ENCODE measurements at regions not wholly inside any gene's neighbourhood (a gene's known extent, or its start where the extent isn't known, plus 50 kb on each side); places are given as distances from the start of the nearest gene placed in this dataset.
"Not testable (repeated sequence)": the region's sequence is repeated elsewhere in the genome, so short reads cannot be mapped to it uniquely, and the experiment has no call there.

DNA sequence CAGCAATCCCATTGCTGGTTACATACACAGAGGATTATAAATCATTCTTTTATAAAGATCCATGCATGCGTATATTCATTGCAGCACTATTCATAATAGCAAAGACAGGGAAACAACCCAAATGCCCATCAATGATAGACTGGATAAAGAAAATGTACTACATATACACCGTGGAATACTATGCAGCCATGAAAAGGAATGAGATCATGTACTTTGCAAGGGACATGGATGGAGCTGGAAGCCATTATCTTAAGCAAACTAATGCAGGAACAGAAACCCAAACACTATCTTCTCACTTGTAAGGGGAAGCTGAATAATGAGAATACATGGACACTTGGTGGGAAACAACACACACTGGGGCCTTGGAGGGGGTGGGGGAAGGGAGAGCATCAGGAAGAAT, 529.7 kb downstream of the TBC1D32 start:
- no peak for DNase-seq

GRCh38 chr6:120786682-120787081, 547.6 kb downstream of the TBC1D32 start:
- no peak for DNase-seq

DNA sequence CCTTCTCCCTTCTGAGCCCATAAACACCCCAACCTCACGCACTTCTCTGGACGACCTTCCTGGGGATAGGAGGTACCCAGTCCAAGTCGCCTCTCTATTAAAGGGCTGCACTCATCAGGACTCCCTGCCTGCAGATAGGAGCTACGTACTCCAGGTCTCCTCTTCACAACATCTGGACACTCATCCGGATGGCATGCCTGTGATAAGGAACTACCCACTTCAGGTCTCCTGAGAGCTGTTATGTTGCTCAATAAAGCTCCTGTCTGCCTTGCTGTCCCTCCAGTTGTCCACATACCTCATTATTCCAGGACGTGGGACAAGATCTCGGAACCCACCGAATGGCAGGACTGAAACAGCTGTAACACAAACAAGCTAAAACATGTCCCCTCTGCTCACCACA, 548.0 kb downstream of the TBC1D32 start:
- no peak for DNase-seq

DNA sequence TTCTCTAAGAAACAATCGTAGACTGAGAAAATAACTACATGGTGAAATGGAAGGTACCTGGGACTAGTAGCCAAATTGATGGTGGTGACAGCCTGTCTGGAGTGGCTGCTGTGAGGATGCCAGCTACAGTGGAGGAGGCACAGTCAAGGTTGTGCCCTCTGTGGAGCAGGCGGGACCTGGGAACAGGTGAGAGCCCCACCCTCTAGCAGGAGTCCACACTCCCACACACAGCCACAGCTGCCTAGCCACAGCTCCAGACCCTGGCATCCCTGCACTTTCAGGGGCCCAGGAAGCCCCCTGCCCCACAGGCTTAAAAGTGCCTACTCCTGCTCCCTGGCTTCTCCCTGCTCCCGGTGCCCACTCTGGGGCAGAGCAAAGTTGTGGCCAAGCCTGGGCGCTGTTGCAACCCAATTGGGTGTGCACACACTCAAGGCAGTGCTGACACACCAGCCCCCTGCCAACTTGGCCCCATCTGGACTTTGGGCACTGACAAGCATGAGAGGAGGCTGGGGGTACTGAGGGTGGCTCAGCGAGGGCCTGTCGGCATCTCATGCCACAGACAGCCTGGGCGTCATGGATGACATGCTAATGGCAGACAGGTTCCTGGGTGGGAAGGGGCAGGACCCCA, 548.7 kb downstream of the TBC1D32 start:
- DNase-seq = no peak

- DNase-seq = no peak
These were observed 554.8 kb downstream of the TBC1D32 start for GRCh38 chr6:120779441-120779840.

- DNase-seq = no peak
These were observed 558.6 kb downstream of the TBC1D32 start for GRCh38 chr6:120775698-120776097.

DNA sequence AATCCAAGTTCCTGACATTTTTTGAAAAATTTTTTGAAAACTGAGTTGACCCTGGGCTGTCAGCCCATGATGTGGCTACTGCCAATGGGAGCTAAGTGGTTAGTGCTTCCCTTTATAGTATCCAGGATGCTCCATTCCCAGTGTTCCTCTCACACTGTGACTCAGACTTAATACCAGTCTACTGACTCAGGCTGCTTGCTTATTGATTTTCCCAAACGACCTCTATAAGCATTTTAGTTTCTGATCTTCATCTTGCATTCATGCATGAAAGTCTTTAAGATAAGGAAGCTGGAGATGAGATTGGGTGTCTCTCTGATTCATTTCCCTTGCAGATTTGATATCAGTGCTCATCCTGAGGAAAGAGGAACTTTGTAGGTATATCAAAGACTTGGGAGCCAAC, 560.0 kb downstream of the TBC1D32 start:
- DNase-seq = no peak

DNA sequence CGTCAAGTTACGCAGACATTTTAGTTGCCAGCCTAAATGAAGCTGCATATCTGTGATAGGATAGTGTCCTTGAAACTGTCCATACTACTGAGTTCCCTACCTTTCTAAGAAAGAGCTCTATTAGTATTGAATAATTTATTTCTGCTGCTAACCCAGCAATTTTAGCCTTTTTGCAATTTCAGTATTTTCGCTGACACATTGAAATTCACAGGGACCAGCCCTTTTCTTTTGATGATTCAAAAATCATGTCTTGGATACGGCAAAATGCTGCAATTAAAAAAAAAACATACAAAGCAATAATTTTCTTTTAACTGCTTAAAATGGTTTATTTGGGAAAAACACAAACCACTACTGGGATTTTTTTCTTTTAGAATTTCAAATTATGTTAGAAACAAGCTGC, 563.3 kb downstream of the TBC1D32 start:
- no peak for DNase-seq

GRCh38 chr6:120764312-120764711, 570.0 kb downstream of the TBC1D32 start:
- no peak for DNase-seq

DNA sequence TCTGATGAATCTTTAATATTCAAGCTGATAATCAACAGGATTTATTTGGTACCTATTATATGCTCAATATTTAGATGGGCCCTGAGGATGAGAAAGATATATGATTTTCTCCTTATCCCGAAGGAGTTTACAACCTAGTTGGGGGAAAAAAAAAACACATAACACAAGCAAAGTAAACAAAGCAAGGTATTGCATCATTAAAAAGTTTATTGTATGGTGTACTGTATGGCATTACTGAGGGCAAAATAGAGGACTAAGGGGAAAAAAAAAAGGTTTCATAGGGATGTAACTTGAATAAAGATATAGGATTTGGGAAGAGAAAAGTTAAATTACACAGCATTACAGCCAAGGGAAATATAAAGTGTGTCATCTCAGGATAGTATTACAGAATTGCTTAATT, 574.7 kb downstream of the TBC1D32 start:
- no peak for DNase-seq

- DNase-seq = not testable (repeated sequence)
These were observed 585.7 kb downstream of the TBC1D32 start for GRCh38 chr6:120748574-120748973.

GRCh38 chr6:120736740-120737139, 597.5 kb downstream of the TBC1D32 start:
- no peak for DNase-seq

- no peak for DNase-seq
These were observed 598.6 kb downstream of the TBC1D32 start for GRCh38 chr6:120735641-120736040.

- no peak for DNase-seq
These were observed 623.0 kb downstream of the TBC1D32 start for GRCh38 chr6:120711255-120711654.

DNA sequence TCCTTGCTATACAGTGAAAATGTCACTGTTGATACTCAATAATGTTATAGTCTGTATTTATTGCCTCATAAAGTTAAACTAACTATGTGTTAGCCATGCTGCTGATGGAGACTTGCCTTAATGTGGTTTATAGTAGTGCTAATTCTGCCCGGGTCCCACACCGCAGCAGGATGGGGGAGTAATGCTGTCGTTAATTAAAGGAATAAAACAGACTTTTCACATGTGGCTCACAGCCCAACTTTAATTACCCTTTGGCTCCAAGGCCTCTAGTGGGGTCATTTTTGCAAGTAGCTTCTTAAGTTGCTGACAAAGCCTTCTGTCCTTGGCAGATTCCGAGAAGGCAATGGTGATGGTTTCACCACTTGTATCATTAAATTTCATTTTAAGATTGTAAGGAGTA, 634.3 kb downstream of the TBC1D32 start:
- DNase-seq = no peak

- no peak for DNase-seq
These were observed 647.8 kb downstream of the TBC1D32 start for GRCh38 chr6:120686492-120686891.

- no peak for DNase-seq
These were observed 652.1 kb downstream of the TBC1D32 start for GRCh38 chr6:120682145-120682544.

- DNase-seq = no peak
These were observed 653.1 kb downstream of the TBC1D32 start for GRCh38 chr6:120681204-120681603.

DNA sequence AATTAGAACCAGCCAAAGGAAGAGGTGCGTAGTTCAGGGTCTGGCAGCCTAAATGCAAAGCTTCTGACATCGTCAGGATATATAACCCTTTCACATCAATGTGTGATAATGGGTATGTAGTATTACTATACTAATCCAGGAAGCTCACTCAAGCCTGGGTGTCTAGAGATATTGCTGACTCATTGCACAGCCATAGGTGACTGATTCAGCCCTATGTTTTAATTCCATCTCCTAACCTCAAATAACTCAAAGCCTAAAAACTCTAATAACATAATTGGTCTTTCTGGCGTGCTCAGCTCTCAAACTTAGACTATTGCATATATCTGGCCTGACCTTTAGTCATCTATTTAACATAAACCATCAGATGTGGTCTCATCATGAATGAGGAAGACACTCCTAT, 658.4 kb downstream of the TBC1D32 start:
- DNase-seq = no peak

GRCh38 chr6:120671519-120671918, 662.8 kb downstream of the TBC1D32 start:
- DNase-seq = no peak

DNA sequence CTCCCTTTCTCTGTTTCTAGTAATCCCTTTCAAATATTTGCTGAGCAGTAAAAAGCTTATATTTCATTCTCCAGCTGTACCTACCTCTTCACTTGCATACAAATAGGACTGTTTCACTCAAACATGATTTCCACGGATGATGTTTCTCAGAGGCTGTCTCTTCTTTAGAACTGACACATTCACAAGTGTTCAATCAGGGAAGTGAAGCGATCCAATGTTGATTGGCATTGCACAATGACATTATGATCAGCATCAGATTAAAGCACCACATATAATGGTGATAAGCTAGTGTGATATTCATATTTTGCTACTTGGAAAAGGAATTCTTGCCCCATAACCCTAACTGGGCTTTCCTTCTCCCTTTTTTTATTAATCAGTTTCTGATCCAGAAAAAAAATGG, 681.8 kb downstream of the TBC1D32 start:
- DNase-seq = no peak

- DNase-seq = no peak
These were observed 685.6 kb downstream of the TBC1D32 start for GRCh38 chr6:120648713-120649112.

GRCh38 chr6:120646101-120646500, 688.2 kb downstream of the TBC1D32 start:
- no peak for DNase-seq

DNA sequence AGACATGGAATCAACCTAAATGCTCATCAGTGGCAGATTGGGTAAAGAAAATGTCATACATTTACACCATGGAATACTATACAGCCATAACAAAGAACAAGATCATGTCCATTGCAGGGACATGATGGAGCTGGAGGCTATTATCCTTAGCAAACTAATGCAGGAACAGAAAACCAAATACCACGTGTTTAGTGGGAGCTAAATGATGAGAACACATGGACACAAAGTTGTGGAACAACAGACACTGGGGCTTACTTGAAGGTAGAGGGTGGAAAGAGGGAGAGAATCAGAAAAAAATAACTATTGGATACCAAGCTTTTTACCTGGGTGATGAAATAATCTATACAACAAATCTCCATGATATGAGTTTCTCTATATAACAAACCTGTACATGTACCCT, 701.3 kb downstream of the TBC1D32 start:
- no peak for DNase-seq

DNA sequence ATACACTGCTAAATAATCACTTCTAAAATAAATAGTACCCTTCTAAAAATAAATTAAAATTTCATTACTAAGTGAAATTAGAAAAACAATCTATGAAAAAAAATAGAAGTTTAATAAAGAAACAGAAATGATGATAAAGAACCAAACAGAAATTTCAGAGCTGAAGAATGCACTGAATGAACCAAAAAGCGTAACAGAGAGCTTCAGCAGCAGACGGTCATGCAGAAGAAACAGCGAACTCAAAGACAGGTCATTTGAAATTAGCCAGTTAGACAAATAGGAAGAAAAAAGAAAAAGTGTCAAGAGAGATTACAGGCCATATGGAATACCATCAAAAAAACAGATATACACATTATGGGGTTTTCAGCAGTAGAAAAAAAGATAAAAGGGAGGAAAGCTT, 706.7 kb downstream of the TBC1D32 start:
- DNase-seq = no peak
